HUDEP-2 (cell line): ENCODE measurements at regions not wholly inside any gene's neighbourhood (a gene's known extent, or its start where the extent isn't known, plus 50 kb on each side); places are given as distances from the start of the nearest gene placed in this dataset.
A peak's percentile ranks its signal among the peaks of the same experiment; 100 is the strongest.

ENCODE experiments used
- DNase-seq, 76 experiments: peaks; one replicate each; lab custom pipeline; 2025; ENCODE audit not compliant: unreplicated experiment in 76 of 76; lab: John Stamatoyannopoulos, UW

DNA sequence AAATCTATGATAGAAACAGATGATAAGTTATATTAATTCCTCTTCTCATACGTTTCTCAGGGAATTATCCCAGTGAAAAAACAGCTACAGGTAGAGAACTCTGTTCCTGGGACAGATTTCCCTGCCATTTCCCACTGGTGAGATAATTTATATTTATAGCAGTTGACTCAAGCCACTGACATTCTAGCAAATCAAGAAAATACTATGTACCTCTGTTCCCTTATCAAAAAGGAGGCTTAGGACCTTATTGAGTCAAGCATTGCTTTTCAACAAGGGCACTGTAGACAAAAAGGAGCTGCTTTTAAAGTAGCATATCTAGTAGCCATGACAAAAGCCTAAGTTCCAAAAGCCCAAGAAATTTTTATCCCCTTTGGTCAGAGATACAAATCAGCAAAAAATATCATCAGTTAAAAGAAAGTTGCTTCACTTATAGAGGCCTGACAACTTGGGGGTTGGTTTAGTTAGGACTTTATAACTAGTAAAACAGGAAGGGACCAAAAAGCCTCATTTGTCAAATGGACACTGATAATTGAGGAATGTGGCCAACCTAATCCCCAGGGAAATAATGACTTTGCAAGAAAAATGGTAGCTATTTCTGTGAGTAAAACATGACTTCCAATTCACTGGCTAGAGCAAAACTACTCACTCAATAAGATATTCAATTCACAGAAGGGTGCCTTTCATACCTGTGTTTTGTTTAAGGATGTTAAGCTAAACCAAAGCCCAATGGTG, 652.5 kb downstream of the SLITRK1 start:
- no peak for DNase-seq

DNA sequence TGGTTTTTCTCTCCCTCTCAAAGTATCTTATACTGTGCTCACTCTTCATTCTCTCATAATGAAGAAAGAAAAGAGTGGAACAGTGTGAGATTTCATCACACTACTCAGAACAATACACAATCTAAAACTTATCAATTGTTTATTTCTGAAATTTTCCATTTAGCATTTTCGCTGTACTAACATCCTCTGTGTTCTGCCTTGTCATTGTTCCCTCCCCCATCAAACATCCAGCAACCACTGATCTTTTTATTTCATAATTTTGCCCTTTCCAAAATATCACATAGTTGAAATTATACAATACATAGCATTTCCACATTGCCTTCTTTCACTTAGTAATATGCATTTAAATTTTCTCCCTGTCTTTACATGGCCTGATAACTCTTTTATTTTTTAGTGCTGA, 658.7 kb downstream of the SLITRK1 start:
- DNase-seq: no peak

DNA sequence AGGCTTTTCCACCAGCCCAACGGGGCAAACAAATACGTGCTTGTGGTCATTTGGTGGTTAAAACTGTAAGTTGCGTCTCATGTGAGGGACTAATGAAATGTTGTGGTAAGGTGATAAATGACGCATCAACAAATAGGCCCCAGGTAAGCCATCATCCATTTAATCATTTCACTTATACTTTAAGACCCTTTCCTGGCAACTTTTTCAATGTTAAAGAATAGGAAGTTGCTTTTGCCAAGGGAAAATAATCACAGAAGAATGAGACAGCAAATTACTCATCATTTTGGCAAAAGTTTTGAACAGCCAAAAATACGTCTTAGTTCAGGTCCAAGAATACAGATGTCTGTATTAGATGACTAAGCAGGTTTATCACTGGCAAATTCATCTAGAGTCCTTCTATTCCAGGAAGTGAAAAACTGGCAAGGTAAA, 660.4 kb downstream of the SLITRK1 start:
- DNase-seq: peak in 2 of 76 experiments; percentile 6 to 27

- DNase-seq: peak in 6 of 76 experiments; percentile 0 to 17 (median 8)
Measured at GRCh38 chr13:83221256-83221655, 661.0 kb downstream of the SLITRK1 start.

DNA sequence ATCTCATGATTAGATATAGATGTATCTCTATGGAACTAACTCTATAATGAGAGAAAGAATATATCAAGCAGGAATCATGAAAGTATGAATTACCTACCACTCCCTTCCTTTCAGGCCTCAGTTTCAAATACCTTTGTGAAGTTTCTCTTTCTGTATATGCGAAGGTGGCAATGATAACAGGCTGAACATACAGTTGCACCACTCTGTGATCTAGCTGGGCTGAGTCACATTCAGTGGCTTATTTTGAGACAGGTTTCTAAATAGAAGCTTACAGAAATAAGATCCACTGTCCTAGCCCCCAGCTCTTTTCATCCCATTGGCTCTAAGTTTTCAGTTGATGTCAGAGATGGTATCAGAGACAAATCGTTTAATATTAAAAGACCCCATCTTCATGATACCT, 662.0 kb downstream of the SLITRK1 start:
- DNase-seq: no peak

DNA sequence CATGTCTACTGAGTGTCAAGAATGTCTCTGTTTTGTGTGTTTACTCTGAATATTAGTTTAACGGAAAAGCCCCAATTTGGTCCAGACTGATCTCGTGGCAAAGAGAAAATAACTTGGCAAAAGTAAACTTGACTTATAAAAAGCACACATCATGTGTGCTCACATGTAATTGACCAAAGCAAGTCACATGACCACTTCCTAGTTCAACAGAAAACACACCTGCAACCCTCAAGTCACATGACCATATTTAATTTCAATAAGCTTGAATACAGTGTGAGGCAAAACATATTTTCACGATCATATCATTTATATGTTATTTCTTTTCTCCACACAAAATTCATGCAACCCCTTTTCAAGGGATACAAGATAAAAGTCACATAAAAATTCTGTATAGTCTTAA, 662.4 kb downstream of the SLITRK1 start:
- no peak for DNase-seq

GRCh38 chr13:83216479-83217245, 665.6 kb downstream of the SLITRK1 start:
- DNase-seq: no peak

DNA sequence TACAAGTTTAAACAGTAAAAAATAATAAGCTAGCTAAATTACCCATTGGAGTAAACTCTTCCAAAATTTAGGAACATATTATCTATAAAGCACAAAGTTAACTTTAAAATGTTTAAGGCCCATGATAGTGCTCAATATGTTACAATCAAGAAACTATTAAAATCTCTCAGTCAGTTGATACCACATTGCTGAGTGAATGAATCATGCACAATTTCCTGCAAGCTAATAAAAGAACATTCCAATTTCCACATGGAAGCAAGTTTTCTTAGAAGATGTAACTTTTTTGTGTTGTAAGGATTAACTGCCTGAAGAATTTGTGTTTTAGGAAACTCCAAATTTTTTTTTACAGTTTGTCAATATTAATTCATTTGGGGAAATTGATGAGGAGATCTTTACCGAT, 666.6 kb downstream of the SLITRK1 start:
- no peak for DNase-seq

DNA sequence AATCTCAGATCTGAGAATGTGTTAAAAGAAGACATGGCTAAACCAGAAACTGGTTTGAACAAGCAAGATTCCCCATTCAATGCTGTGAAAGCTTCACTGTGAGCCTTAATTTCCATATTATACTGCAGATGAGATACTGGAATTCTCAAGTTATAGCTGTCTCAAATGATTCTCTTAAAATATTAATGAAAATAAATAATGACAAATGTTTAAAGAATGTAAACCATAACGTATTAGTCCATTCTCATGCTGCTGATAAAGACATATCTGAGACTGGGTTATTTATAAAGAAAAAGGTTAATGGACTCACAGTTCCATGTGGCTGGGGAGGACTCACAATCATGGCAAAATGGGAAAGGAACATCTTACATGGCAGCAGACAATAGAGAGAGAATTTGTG, 667.8 kb downstream of the SLITRK1 start:
- DNase-seq: no peak

GRCh38 chr13:83211301-83211700, 671.0 kb downstream of the SLITRK1 start:
- DNase-seq: no peak

GRCh38 chr13:83204886-83205285, 677.4 kb downstream of the SLITRK1 start:
- DNase-seq: no peak

GRCh38 chr13:83201506-83201905, 680.8 kb downstream of the SLITRK1 start:
- no peak for DNase-seq

DNA sequence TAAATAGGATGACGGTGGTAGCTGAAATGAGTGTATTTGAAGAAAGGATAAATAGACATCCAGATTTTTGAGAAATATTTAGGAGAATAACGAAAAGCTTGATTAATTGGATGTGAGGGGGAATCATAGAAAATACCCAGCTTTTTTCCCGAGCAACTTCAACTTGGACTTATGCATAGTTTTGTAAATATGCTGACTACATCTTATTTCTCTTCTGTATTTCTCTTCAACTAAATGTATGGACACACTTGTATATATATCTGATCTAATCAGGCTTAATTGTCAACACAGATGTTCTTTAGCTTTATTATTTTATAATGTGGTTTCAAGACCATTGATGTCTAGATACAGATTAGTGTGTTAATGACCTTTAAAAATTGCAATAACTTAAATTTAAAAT, 685.0 kb downstream of the SLITRK1 start:
- no peak for DNase-seq

DNA sequence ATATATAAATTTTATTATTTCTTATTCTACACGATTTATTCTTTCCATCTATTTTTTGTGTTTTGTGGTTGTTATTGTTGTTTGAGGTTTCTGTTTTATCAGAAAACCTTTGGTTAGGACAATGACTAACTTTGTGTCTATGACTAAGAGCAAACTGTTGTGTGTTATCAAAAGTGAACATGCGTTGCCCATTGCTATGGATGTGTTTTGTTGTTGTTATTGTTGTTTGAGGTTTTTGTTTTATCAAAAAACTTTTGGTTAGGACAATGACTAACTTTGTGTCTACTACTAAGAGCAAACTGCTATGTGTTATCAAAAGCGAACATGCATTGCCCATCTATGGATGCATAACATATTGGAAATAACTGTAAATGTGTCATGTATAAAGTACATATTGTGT, 692.3 kb downstream of the SLITRK1 start:
- DNase-seq: peak in 16 of 76 experiments; percentile 0 to 80 (median 36)

DNA sequence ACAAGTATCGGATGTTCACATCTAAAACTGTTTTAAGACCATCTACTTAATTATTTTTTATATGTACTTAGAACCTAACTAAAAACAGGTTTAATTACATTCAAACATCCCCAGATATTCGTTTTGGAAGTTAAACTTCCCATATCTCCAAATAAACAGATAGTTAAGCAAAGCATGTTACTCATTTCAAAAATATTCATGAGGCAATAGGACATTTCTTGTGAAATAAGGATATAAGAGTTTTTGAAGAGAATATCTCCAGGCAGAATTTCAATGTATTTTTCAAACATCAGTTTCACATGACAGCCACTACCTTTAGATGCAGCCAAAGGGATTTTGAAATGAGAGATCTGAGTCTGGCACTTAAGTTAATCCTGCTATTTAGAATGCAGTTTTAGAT, 697.5 kb downstream of the SLITRK1 start:
- no peak for DNase-seq

GRCh38 chr13:83184150-83184475, 698.2 kb downstream of the SLITRK1 start:
- DNase-seq: no peak

GRCh38 chr13:83183439-83184149, 698.7 kb downstream of the SLITRK1 start:
- no peak for DNase-seq

- DNase-seq: no peak
Measured at GRCh38 chr13:83182845-83183244, 699.4 kb downstream of the SLITRK1 start.

GRCh38 chr13:83178008-83178407, 704.3 kb downstream of the SLITRK1 start:
- DNase-seq: no peak

DNA sequence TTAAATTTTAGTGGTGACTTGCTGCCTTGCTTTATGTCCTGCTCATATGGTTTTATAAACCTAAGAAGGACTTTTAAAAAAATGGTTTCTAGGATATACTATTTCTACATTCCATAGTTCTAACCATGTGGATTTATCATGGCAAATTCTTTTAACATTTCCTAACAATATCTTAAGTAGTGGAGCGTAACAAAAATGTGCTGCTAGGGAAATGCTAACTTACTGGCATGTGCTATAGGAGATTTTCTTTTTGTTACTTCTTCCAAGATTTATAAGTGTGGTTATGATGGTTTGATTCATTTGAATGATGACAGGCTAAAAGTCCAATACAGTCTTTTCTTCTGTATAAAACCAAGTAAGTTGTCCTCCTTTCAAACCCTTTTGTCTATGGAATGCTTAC, 713.7 kb downstream of the SLITRK1 start:
- no peak for DNase-seq

DNA sequence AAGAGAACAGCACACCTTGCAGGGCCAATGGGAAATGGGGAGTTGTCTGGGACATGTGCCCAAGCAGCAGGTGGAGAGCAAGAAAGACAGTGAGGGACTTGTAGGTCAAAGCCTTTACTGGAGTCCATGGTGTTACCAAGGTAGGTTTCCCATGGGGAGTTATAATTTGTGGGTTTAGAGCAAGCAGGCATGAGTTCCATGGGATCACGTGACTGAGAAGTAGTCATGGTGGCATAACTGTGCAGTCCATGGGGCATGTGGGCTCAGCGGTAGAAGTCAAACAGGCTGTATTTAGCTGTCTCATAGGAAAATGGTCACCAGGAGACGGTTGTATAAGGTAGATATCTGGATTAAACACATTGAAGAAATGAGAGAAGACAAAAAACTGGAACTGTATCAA, 715.1 kb downstream of the SLITRK1 start:
- DNase-seq: no peak

GRCh38 chr13:83166550-83166949, 715.7 kb downstream of the SLITRK1 start:
- no peak for DNase-seq
